ENCODE measurements at regions not wholly inside any gene's neighbourhood (a gene's known extent, or its start where the extent isn't known, plus 50 kb on each side); places are given as distances from the start of the nearest gene placed in this dataset.

DNA sequence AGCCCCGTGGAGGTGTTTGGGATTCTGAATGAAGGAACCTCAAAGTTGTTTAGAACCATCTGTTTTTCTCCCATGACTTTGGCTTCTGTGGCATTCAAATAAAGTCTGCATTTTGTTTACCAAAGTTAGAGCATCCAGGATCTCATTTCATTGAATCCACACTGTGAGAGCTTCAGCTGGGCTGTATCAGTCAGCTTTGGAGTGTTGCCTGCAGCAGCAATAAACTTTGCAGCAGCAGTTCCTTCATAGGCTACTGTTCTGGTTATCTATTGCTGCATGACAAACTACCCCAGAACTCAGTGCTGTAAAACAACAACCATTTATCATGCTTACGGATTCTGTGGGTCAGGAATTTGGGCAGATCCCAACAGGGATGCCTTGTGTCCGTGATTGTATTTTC is 1575.2 kb upstream of the LRRTM3 start:
- TF ChIP-seq CTCF (IDR thresholded peaks at IDR 0.05) (no peak), POLR2A (IDR thresholded peaks at IDR 0.05) (no peak)

Measured in esophagus squamous epithelium (tissue), 4 donors.